HEK293 (cell line): ENCODE measurements at regions not wholly inside any gene's neighbourhood (a gene's known extent, or its start where the extent isn't known, plus 50 kb on each side); places are given as distances from the start of the nearest gene placed in this dataset.

Experiments used
- CTCF ChIA-PET: fragments of 350-600 bp; formaldehyde crosslinking; extraction: SDS; loops from one replicate; lab custom pipeline; 2021; ENCODE audit warnings: antibody characterized with exemption; lab: Yijun Ruan, JAX
- POLR2A ChIA-PET: fragments of 300-600 bp; formaldehyde crosslinking; extraction: SDS; loops from one replicate; lab custom pipeline; 2020; ENCODE audit warnings: antibody characterized with exemption, inconsistent platforms; lab: Yijun Ruan, JAX
- H3K27ac ChIP-seq: fragments of 200-500 bp; sonication (Bioruptor generic); 2 replicates; pipeline ENCODE4 v1.5.1; 2014; ENCODE audit warnings: low read depth, low read length, control low read depth, inconsistent platforms; ENCODE audit errors: extremely low read depth
- H3K36me3 ChIP-seq, 2 experiments: fragments of 200-500 bp in 1 of 2; sonication (Bioruptor generic) in 1 of 2; 1 replicate in 1 of 2; 2 replicates in 1 of 2; pipeline ENCODE4 v1.5.1; 2014 to 2017; ENCODE audit warnings: inconsistent platforms in 2 of 2, low read length in 2 of 2; ENCODE audit not compliant: control insufficient read depth in 2 of 2, insufficient read depth in 1 of 2
- H3K4me1 ChIP-seq: fragments of 200-500 bp; sonication (Bioruptor generic); 2 replicates; pipeline ENCODE4 v1.5.1; 2014; ENCODE audit warnings: mild to moderate bottlenecking, low read length, inconsistent platforms; ENCODE audit not compliant: control insufficient read depth, insufficient read depth
- H3K4me3 ChIP-seq: 2 replicates; pipeline ENCODE4 v1.5.1; 2011; ENCODE audit warnings: low read depth, mild to moderate bottlenecking, control low read depth, low read length, moderate library complexity
- H3K9me3 ChIP-seq: fragments of 200-500 bp; sonication (Bioruptor generic); 2 replicates; pipeline ENCODE4 v1.5.1; 2014; ENCODE audit warnings: low read depth, low read length, inconsistent platforms; ENCODE audit not compliant: control insufficient read depth, insufficient read depth
- HOXA7 ChIP-seq: sonication (generic); formaldehyde crosslinking; IDR thresholded peaks from 2 replicates; pipeline ENCODE4 v1.8.1; 2022; ENCODE audit warnings: missing genetic modification reagents, borderline replicate concordance
- SCRT2 ChIP-seq: fragments of 450-650 bp; formaldehyde crosslinking; IDR thresholded peaks from 2 replicates; pipeline ENCODE4 v1.5.1; 2016; ENCODE audit warnings: missing biosample characterization, missing genetic modification characterization
- ZBTB21 ChIP-seq: fragments of 450-650 bp; formaldehyde crosslinking; IDR thresholded peaks from 2 replicates; pipeline ENCODE4 v1.5.1; 2017; ENCODE audit warnings: missing biosample characterization, missing genetic modification characterization
- ZBTB8A ChIP-seq: fragments of 450-650 bp; formaldehyde crosslinking; IDR thresholded peaks from 2 replicates; pipeline ENCODE4 v1.5.1; 2016; ENCODE audit warnings: missing biosample characterization, missing genetic modification characterization
- ZNF239 ChIP-seq: fragments of 450-650 bp; formaldehyde crosslinking; IDR thresholded peaks from 2 replicates; pipeline ENCODE4 v1.5.1; 2016; ENCODE audit warnings: missing biosample characterization, missing genetic modification characterization
- ZNF266 ChIP-seq: fragments of 450-650 bp; formaldehyde crosslinking; IDR thresholded peaks from 2 replicates; pipeline ENCODE4 v1.5.1; 2016; ENCODE audit warnings: missing biosample characterization, missing genetic modification characterization, low read depth
- ZNF416 ChIP-seq: fragments of 450-650 bp; formaldehyde crosslinking; IDR thresholded peaks from 2 replicates; pipeline ENCODE4 v1.5.1; 2016; ENCODE audit warnings: missing biosample characterization, missing genetic modification characterization
- ZNF501 ChIP-seq: fragments of 450-650 bp; formaldehyde crosslinking; IDR thresholded peaks from 2 replicates; pipeline ENCODE4 v1.5.1; 2016; ENCODE audit warnings: missing biosample characterization, missing genetic modification characterization
- ZNF560 ChIP-seq: fragments of 450-650 bp; formaldehyde crosslinking; IDR thresholded peaks from 2 replicates; pipeline ENCODE4 v1.5.1; 2017; ENCODE audit warnings: missing biosample characterization, missing genetic modification characterization, borderline replicate concordance
- ZNF585B ChIP-seq: fragments of 450-650 bp; formaldehyde crosslinking; IDR thresholded peaks from 2 replicates; pipeline ENCODE4 v1.5.1; 2016; ENCODE audit warnings: missing biosample characterization, missing genetic modification characterization
- ZNF768 ChIP-seq: fragments of 450-650 bp; formaldehyde crosslinking; IDR thresholded peaks from 2 replicates; pipeline ENCODE4 v1.5.1; 2018; ENCODE audit warnings: missing biosample characterization, mild to moderate bottlenecking, missing genetic modification characterization
- ZSCAN23 ChIP-seq: fragments of 450-650 bp; formaldehyde crosslinking; IDR thresholded peaks from 2 replicates; pipeline ENCODE4 v1.5.1; 2016; ENCODE audit warnings: missing biosample characterization, missing genetic modification characterization
- TF ChIP-seq, protein P1 (sequence below): fragments of 450-650 bp; formaldehyde crosslinking; IDR thresholded peaks from 2 replicates; pipeline ENCODE4 v1.5.1; 2017; ENCODE audit warnings: missing biosample characterization, missing genetic modification characterization
- TF ChIP-seq, protein P2 (sequence below): IDR thresholded peaks from 2 replicates; pipeline ENCODE4 v1.6.1; 2011; ENCODE audit warnings: mild to moderate bottlenecking, low read depth, low read length, borderline replicate concordance
- TF ChIP-seq, protein P3 (sequence below): fragments of 450-650 bp; IDR thresholded peaks from 2 replicates; pipeline ENCODE4 v1.5.1; 2018; ENCODE audit warnings: missing biosample characterization, mild to moderate bottlenecking, missing genetic modification characterization
- TF ChIP-seq, protein P4 (sequence below): fragments of 450-650 bp; formaldehyde crosslinking; IDR thresholded peaks from 2 replicates; pipeline ENCODE4 v1.5.1; 2016; ENCODE audit warnings: missing biosample characterization, missing genetic modification characterization, low read depth
- TF ChIP-seq, protein P5 (sequence below): fragments of 450-650 bp; formaldehyde crosslinking; IDR thresholded peaks from 2 replicates; pipeline ENCODE4 v1.5.1; 2016; ENCODE audit warnings: missing biosample characterization, missing genetic modification characterization
- TF ChIP-seq, protein P6 (sequence below): fragments of 450-650 bp; formaldehyde crosslinking; IDR thresholded peaks from 2 replicates; pipeline ENCODE4; 2016; ENCODE audit warnings: missing biosample characterization, missing genetic modification characterization
- TF ChIP-seq, protein P7 (sequence below): fragments of 450-650 bp; formaldehyde crosslinking; IDR thresholded peaks from 2 replicates; pipeline ENCODE4 v1.5.1; 2017; ENCODE audit warnings: missing biosample characterization, missing genetic modification characterization

DNA sequence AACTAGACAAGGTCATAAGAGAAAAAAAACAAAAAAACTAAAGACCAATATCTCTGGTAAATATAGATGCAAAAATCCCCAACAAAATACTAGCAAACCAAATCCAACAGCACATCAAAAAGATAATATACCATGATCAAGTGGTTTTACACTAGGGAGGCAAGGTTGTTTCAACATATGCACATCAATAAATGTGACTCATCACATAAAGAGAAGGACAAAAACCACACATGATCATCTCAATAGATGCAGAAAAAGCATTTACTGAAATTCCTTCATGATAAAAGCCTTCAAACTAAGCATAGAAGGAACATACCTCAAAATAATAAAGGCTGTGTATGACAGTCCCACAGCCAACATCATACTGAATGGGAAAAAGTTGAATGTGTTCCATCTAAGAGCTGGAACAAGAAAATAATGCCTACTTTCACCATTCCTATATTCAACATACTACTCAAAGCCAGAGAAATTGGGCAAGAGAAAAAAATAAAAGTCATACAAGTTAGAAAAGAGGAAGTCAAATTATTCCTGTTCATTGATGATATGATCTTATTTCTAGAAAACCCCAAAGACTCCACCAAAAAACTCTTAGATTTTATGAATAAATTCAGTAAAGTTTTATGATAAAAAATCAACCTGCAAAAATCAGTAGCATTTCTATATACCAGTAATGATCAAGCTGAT, 72.2 kb upstream of the FAM169A start:
- H3K4me3 ChIP-seq = no peak overlapping the region
- no peak for TF ChIP-seq ZNF560 (tag by site-specific recombination)
- TF ChIP-seq ZNF416 = no peak
- TF ChIP-seq, protein P1, sequence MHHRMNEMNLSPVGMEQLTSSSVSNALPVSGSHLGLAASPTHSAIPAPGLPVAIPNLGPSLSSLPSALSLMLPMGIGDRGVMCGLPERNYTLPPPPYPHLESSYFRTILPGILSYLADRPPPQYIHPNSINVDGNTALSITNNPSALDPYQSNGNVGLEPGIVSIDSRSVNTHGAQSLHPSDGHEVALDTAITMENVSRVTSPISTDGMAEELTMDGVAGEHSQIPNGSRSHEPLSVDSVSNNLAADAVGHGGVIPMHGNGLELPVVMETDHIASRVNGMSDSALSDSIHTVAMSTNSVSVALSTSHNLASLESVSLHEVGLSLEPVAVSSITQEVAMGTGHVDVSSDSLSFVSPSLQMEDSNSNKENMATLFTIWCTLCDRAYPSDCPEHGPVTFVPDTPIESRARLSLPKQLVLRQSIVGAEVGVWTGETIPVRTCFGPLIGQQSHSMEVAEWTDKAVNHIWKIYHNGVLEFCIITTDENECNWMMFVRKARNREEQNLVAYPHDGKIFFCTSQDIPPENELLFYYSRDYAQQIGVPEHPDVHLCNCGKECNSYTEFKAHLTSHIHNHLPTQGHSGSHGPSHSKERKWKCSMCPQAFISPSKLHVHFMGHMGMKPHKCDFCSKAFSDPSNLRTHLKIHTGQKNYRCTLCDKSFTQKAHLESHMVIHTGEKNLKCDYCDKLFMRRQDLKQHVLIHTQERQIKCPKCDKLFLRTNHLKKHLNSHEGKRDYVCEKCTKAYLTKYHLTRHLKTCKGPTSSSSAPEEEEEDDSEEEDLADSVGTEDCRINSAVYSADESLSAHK (tag by site-specific recombination) = no peak
- TF ChIP-seq, protein P2, sequence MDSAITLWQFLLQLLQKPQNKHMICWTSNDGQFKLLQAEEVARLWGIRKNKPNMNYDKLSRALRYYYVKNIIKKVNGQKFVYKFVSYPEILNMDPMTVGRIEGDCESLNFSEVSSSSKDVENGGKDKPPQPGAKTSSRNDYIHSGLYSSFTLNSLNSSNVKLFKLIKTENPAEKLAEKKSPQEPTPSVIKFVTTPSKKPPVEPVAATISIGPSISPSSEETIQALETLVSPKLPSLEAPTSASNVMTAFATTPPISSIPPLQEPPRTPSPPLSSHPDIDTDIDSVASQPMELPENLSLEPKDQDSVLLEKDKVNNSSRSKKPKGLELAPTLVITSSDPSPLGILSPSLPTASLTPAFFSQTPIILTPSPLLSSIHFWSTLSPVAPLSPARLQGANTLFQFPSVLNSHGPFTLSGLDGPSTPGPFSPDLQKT = no peak
- TF ChIP-seq, protein P3, sequence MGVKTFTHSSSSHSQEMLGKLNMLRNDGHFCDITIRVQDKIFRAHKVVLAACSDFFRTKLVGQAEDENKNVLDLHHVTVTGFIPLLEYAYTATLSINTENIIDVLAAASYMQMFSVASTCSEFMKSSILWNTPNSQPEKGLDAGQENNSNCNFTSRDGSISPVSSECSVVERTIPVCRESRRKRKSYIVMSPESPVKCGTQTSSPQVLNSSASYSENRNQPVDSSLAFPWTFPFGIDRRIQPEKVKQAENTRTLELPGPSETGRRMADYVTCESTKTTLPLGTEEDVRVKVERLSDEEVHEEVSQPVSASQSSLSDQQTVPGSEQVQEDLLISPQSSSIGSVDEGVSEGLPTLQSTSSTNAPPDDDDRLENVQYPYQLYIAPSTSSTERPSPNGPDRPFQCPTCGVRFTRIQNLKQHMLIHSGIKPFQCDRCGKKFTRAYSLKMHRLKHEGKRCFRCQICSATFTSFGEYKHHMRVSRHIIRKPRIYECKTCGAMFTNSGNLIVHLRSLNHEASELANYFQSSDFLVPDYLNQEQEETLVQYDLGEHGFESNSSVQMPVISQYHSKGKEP = no peak
- no peak for TF ChIP-seq HOXA7
- TF ChIP-seq, protein P4, sequence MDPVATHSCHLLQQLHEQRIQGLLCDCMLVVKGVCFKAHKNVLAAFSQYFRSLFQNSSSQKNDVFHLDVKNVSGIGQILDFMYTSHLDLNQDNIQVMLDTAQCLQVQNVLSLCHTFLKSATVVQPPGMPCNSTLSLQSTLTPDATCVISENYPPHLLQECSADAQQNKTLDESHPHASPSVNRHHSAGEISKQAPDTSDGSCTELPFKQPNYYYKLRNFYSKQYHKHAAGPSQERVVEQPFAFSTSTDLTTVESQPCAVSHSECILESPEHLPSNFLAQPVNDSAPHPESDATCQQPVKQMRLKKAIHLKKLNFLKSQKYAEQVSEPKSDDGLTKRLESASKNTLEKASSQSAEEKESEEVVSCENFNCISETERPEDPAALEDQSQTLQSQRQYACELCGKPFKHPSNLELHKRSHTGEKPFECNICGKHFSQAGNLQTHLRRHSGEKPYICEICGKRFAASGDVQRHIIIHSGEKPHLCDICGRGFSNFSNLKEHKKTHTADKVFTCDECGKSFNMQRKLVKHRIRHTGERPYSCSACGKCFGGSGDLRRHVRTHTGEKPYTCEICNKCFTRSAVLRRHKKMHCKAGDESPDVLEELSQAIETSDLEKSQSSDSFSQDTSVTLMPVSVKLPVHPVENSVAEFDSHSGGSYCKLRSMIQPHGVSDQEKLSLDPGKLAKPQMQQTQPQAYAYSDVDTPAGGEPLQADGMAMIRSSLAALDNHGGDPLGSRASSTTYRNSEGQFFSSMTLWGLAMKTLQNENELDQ (tag by site-specific recombination) = no peak
- TF ChIP-seq ZNF501 = no peak
- TF ChIP-seq SCRT2 = no peak
- ChIA-PET POLR2A (no interaction called here), CTCF (interaction anchor here (0.6 kb wide), 1 partner anchor 1314 kb away, joined by 4 read pairs; no protein-coding TSS in a partner anchor)
- H3K36me3 ChIP-seq = no peaks in the 10 kb centered on the region
- H3K4me1 ChIP-seq = no peaks in the 10 kb centered on the region
- no peak overlapping the region for H3K27ac ChIP-seq
- no peaks in the 10 kb centered on the region for H3K9me3 ChIP-seq

DNA sequence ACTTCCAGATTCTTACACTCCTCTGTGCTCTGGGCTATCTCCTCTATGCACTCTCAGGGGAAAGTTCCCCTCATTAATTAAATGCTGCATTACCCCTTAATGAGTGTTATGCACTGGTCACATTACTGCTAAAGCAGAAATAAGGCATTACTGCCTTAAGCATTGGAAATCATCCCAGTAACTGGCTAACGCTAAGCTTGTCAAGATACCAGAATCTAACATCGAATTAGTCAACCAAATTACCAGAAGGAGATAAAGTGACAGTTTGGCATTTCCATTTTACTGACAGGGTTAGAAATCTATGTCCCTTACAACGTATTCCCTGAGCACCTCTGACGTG, 69.5 kb upstream of the FAM169A start:
- Histone ChIP-seq H3K4me3 (no peak overlapping the region), H3K4me1 (no peaks in the 10 kb centered on the region), H3K36me3 (no peaks in the 10 kb centered on the region), H3K9me3 (no peaks in the 10 kb centered on the region), H3K27ac (no peak overlapping the region)
- TF ChIP-seq, protein P5, sequence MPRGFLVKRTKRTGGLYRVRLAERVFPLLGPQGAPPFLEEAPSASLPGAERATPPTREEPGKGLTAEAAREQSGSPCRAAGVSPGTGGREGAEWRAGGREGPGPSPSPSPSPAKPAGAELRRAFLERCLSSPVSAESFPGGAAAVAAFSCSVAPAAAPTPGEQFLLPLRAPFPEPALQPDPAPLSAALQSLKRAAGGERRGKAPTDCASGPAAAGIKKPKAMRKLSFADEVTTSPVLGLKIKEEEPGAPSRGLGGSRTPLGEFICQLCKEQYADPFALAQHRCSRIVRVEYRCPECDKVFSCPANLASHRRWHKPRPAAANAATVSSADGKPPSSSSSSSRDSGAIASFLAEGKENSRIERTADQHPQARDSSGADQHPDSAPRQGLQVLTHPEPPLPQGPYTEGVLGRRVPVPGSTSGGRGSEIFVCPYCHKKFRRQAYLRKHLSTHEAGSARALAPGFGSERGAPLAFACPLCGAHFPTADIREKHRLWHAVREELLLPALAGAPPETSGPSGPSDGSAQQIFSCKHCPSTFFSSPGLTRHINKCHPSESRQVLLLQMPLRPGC (tag by site-specific recombination) = no peak
- TF ChIP-seq ZNF266 (no peak), ZBTB8A (no peak), ZNF768 (tag by site-specific recombination) (no peak), ZNF239 (no peak), ZBTB21 (tag by site-specific recombination) (no peak), ZNF585B (no peak), ZSCAN23 (tag by site-specific recombination) (no peak), ZNF416 (no peak)
- TF ChIP-seq, protein P6, sequence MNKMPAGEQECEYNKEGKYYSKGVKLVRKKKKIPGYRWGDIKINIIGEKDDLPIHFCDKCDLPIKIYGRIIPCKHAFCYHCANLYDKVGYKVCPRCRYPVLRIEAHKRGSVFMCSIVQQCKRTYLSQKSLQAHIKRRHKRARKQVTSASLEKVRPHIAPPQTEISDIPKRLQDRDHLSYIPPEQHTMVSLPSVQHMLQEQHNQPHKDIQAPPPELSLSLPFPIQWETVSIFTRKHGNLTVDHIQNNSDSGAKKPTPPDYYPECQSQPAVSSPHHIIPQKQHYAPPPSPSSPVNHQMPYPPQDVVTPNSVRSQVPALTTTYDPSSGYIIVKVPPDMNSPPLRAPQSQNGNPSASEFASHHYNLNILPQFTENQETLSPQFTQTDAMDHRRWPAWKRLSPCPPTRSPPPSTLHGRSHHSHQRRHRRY (tag by site-specific recombination) = no peak
- TF ChIP-seq, protein P7, sequence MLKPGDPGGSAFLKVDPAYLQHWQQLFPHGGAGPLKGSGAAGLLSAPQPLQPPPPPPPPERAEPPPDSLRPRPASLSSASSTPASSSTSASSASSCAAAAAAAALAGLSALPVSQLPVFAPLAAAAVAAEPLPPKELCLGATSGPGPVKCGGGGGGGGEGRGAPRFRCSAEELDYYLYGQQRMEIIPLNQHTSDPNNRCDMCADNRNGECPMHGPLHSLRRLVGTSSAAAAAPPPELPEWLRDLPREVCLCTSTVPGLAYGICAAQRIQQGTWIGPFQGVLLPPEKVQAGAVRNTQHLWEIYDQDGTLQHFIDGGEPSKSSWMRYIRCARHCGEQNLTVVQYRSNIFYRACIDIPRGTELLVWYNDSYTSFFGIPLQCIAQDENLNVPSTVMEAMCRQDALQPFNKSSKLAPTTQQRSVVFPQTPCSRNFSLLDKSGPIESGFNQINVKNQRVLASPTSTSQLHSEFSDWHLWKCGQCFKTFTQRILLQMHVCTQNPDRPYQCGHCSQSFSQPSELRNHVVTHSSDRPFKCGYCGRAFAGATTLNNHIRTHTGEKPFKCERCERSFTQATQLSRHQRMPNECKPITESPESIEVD (tag by site-specific recombination) = no peak
- POLR2A ChIA-PET = no interaction called here
- CTCF ChIA-PET = interaction anchor here (0.7 to 2.3 kb wide), 7 partner anchors 10 to 331 kb away, joined by 3 to 11 read pairs (median 4); no protein-coding TSS in a partner anchor
